Erythroblast (primary cell): ENCODE measurements at regions not wholly inside any gene's neighbourhood (a gene's known extent, or its start where the extent isn't known, plus 50 kb on each side); places are given as distances from the start of the nearest gene placed in this dataset.

Experiments used
- GATA1 ChIP-seq: IDR thresholded peaks from 2 replicates; pipeline ENCODE4 v1.6.1; 2011; ENCODE audit warnings: low read depth, mild to moderate bottlenecking, control low read depth, low read length, moderate library complexity
- POLR2A ChIP-seq: IDR thresholded peaks from 2 replicates; pipeline ENCODE4 v1.6.1; 2011; ENCODE audit warnings: mild to moderate bottlenecking, low read length

DNA sequence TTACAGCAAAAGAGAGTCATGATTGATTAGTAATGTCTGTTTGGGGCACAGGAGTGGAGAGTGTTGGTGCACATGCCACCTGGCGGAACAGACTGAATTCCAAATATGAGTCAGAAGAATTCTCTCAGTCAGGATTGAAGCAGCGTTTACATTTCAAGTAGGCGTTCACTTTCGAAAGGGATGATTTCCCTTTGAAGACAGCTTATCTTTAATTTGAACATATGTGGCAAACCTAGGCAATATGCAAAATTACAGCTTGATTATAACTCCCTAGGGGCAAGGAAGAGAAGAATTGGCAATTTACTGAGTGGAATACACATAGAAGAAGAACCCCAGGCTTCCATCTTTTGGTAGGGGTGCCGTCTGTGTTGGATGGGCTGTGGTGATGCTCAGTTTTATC lies 235.8 kb downstream of the HAPSTR1 start:
- TF ChIP-seq POLR2A: no peak
- TF ChIP-seq GATA1: no peak
